GM12878 (cell line): ENCODE measurements at regions not wholly inside any gene's neighbourhood (a gene's known extent, or its start where the extent isn't known, plus 50 kb on each side); places are given as distances from the start of the nearest gene placed in this dataset.

Source experiments
- ATAC-seq: fragments of 200-7000 bp; cut with Tn5 transposase; 3 replicates; pipeline ENCODE4 v1.9.1; 2020; ENCODE audit warnings: mild to moderate bottlenecking, moderate library complexity
- BruUV-seq: library from RNA; stranded (reverse); fragments of 400-500 nt; replicated peaks from 2 replicates; lab custom pipeline; 2021; lab: Mats Ljungman, UMichigan
- CTCF ChIA-PET: fragments of 300-600 bp; sonication (Branson Sonifier 250); formaldehyde crosslinking; extraction: SDS; loops from one replicate; lab custom pipeline; 2021; ENCODE audit warnings: inconsistent platforms; lab: Yijun Ruan, JAX
- POLR2A ChIA-PET: fragments of 350-600 bp; formaldehyde crosslinking; extraction: SDS; loops from one replicate; lab custom pipeline; 2021; ENCODE audit warnings: inconsistent platforms; lab: Charles Lee
- RAD21 ChIA-PET: fragments of 300-600 bp; sonication (Branson Sonifier 250); formaldehyde crosslinking; loops from one replicate; lab custom pipeline; 2023; ENCODE audit warnings: antibody characterized with exemption; ENCODE audit not compliant: unreplicated experiment; lab: Charles Lee
- SMC1A ChIA-PET: fragments of 300-600 bp; sonication (Branson Sonifier 250); formaldehyde crosslinking; loops from one replicate; lab custom pipeline; 2023; ENCODE audit not compliant: unreplicated experiment, uncharacterized antibody; lab: Charles Lee
- DNase-seq: peaks from one replicate; pipeline ENCODE4 v3.0.0-alpha.2; 2011; ENCODE audit warnings: low read depth, low spot score
- FAIRE-seq: peaks from 3 replicates; lab custom pipeline; 2011; peaks lifted over from hg19 to GRCh38; lab: Jason Lieb, UNC
- H2AFZ ChIP-seq: 2 replicates; pipeline ENCODE4 v1.6.0; 2011; ENCODE audit warnings: low read depth, low read length, control low read depth; ENCODE audit not compliant: control insufficient read depth
- H3K27ac ChIP-seq: 2 replicates; pipeline ENCODE4 v1.5.1; 2011; ENCODE audit warnings: control low read depth; ENCODE audit not compliant: control insufficient read depth, insufficient read depth
- H3K27me3 ChIP-seq, 2 experiments: replicated peaks in 1 of 2; 2 replicates each; pipeline versions ENCODE4 v1.6.0 to v1.6.1; 2011; ENCODE audit warnings: low read length in 1 of 2; ENCODE audit not compliant: control insufficient read depth in 2 of 2, insufficient read depth in 2 of 2
- H3K36me3 ChIP-seq, 2 experiments: 2 replicates each; pipeline ENCODE4 v1.5.1; 2011; ENCODE audit warnings: low read length in 1 of 2; ENCODE audit not compliant: control insufficient read depth in 2 of 2, insufficient read depth in 2 of 2
- H3K4me1 ChIP-seq: 2 replicates; pipeline ENCODE4 v1.6.1; 2011; ENCODE audit warnings: mild to moderate bottlenecking, low read length, moderate library complexity, mixed read lengths; ENCODE audit not compliant: control insufficient read depth, insufficient read depth
- H3K4me2 ChIP-seq: 2 replicates; pipeline ENCODE4 v1.6.0; 2011; ENCODE audit warnings: control low read depth; ENCODE audit not compliant: control insufficient read depth, insufficient read depth
- H3K4me3 ChIP-seq: fragments of 200-600 bp; sonication (generic); 2 replicates; pipeline ENCODE4 v1.5.1; 2016
- H3K79me2 ChIP-seq: 2 replicates; pipeline ENCODE4 v1.6.0; 2011; ENCODE audit warnings: low read length; ENCODE audit not compliant: control insufficient read depth, insufficient read depth
- H3K9ac ChIP-seq: 2 replicates; pipeline ENCODE4 v1.8.0; 2011; ENCODE audit warnings: low read length, control low read depth, mixed read lengths; ENCODE audit not compliant: control insufficient read depth, insufficient read depth
- H3K9me3 ChIP-seq: replicated peaks from 3 replicates; pipeline ENCODE4 v1.5.1; 2011; ENCODE audit warnings: mild to moderate bottlenecking, low read length; ENCODE audit not compliant: control insufficient read depth, insufficient read depth
- H4K20me1 ChIP-seq: 2 replicates; pipeline ENCODE4 v1.6.0; 2011; ENCODE audit not compliant: control insufficient read depth, insufficient read depth
- BACH1 ChIP-seq: fragments of 450-650 bp; IDR thresholded peaks from 2 replicates; pipeline ENCODE4 v1.6.1; 2017; ENCODE audit warnings: mild to moderate bottlenecking, borderline replicate concordance
- DPF2 ChIP-seq: fragments of 450-650 bp; IDR thresholded peaks from 2 replicates; pipeline ENCODE4 v1.6.1; 2017; ENCODE audit warnings: mild to moderate bottlenecking
- HDGF ChIP-seq: fragments of 450-650 bp; IDR thresholded peaks from 2 replicates; pipeline ENCODE4 v1.6.1; 2016; ENCODE audit warnings: antibody characterized with exemption
- MAX ChIP-seq: IDR thresholded peaks from 2 replicates; pipeline ENCODE4 v1.6.1; 2012; ENCODE audit warnings: low read depth, low read length, improper control_type of control experiment
- POLR2AphosphoS5 ChIP-seq: IDR thresholded peaks from 2 replicates; pipeline ENCODE4 v1.6.1; 2011; ENCODE audit warnings: mild to moderate bottlenecking, low read length, inconsistent platforms
- RBBP5 ChIP-seq: fragments of 200-600 bp; sonication (generic); conservative IDR thresholded peaks from 2 replicates; pipeline ENCODE4 v1.6.1; 2016
- RELB ChIP-seq: fragments of 450-650 bp; IDR thresholded peaks from 2 replicates; pipeline ENCODE4 v1.6.1; 2017; ENCODE audit warnings: low read depth, mild to moderate bottlenecking, moderate library complexity
- SIX5 ChIP-seq: IDR thresholded peaks from 2 replicates; pipeline ENCODE4 v1.6.1; 2011; ENCODE audit warnings: mild to moderate bottlenecking, low read depth, low read length, moderate library complexity; ENCODE audit not compliant: severe bottlenecking
- SREBF2 ChIP-seq: IDR thresholded peaks from 2 replicates; pipeline ENCODE4 v1.6.1; 2012; ENCODE audit warnings: mild to moderate bottlenecking, low read length
- STAT3 ChIP-seq: IDR thresholded peaks from 2 replicates; pipeline ENCODE4 v1.6.1; 2011; ENCODE audit warnings: low read depth, low read length, improper control_type of control experiment
- WGBS: methylation state at CpG from one replicate; pipeline ENCODE4 v1.1.6; 2016; ENCODE audit warnings: low lambda C conversion rate; ENCODE audit not compliant: insufficient replicate concordance, insufficient coverage; ENCODE audit errors: missing lambda C conversion rate; 5-methylcytosine and 5-hydroxymethylcytosine counted together
- in situ Hi-C: fragments of 300-500 bp; cut with MboI; formaldehyde crosslinking; loops from 9 replicates; pipeline ENCODE4 v1.14.3; 2018; ENCODE audit warnings: mixed read lengths
- intact Hi-C: fragments of 100-400 bp; cut with micrococcal nuclease; formaldehyde crosslinking; loops from one replicate; pipeline ENCODE4 v1.14.2; 2022; ENCODE audit not compliant: unreplicated experiment
- TF ChIP-seq, protein P1 (sequence below): fragments of 450-650 bp; IDR thresholded peaks from 2 replicates; pipeline ENCODE4 v1.6.1; 2018; ENCODE audit warnings: borderline replicate concordance, mild to moderate bottlenecking; ENCODE audit not compliant: partially characterized antibody
- TF ChIP-seq, protein P2 (sequence below): fragments of 450-650 bp; IDR thresholded peaks from 2 replicates; pipeline ENCODE4 v1.6.1; 2014; ENCODE audit warnings: mild to moderate bottlenecking
- TF ChIP-seq, protein P3 (sequence below): IDR thresholded peaks from 2 replicates; pipeline ENCODE4 v1.6.1; 2012; ENCODE audit warnings: low read depth, low read length, improper control_type of control experiment

- no peak for FAIRE-seq
- in situ Hi-C loops (no loop called here), intact Hi-C loops (no loop called here)
- ChIA-PET CTCF (interaction anchor here (0.9 to 4.8 kb wide), 8 partner anchors 10 to 227 kb away, joined by 3 to 33 read pairs (median 4); no protein-coding TSS in a partner anchor), RAD21 (interaction anchor here (0.9 to 1.3 kb wide), 2 partner anchors 24 to 27 kb away, joined by 3 to 4 read pairs; no protein-coding TSS in a partner anchor), POLR2A (no interaction called here), SMC1A (interaction anchor here (0.9 to 3.7 kb wide), 4 partner anchors 11 to 147 kb away, joined by 3 to 25 read pairs (median 4); no protein-coding TSS in a partner anchor)
- Histone ChIP-seq H3K27ac (no peak overlapping the region), H3K27me3 (peaks cover 4% of the 10 kb centered on the region in 2 experiments; a peak in 2 of 4 replicates), H4K20me1 (no peaks in the 10 kb centered on the region), H3K4me1 (no peaks in the 10 kb centered on the region), H3K79me2 (no peaks in the 10 kb centered on the region), H2AFZ (no peak overlapping the region), H3K9me3 (no peaks in the 10 kb centered on the region), H3K4me3 (no peak overlapping the region), H3K36me3 (no peaks in the 10 kb centered on the region), H3K4me2 (no peak overlapping the region), H3K9ac (no peak overlapping the region)
- BruUV-seq, result no TSS peak
- WGBS, result 57% methylated on average over 22 of the region's 22 CpGs
- ATAC-seq, result no peak
- no peak for DNase-seq
- TF ChIP-seq STAT3 (no peak), MAX (no peak), POLR2AphosphoS5 (no peak), RBBP5 (no peak), HDGF (no peak), SREBF2 (no peak), RELB (no peak), SIX5 (no peak), BACH1 (no peak), DPF2 (no peak)
- TF ChIP-seq, protein P1, sequence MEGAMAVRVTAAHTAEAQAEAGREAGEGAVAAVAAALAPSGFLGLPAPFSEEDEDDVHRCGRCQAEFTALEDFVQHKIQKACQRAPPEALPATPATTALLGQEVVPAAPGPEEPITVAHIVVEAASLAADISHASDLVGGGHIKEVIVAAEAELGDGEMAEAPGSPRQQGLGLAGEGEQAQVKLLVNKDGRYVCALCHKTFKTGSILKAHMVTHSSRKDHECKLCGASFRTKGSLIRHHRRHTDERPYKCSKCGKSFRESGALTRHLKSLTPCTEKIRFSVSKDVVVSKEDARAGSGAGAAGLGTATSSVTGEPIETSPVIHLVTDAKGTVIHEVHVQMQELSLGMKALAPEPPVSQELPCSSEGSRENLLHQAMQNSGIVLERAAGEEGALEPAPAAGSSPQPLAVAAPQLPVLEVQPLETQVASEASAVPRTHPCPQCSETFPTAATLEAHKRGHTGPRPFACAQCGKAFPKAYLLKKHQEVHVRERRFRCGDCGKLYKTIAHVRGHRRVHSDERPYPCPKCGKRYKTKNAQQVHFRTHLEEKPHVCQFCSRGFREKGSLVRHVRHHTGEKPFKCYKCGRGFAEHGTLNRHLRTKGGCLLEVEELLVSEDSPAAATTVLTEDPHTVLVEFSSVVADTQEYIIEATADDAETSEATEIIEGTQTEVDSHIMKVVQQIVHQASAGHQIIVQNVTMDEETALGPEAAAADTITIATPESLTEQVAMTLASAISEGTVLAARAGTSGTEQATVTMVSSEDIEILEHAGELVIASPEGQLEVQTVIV, result no peak
- TF ChIP-seq, protein P2, sequence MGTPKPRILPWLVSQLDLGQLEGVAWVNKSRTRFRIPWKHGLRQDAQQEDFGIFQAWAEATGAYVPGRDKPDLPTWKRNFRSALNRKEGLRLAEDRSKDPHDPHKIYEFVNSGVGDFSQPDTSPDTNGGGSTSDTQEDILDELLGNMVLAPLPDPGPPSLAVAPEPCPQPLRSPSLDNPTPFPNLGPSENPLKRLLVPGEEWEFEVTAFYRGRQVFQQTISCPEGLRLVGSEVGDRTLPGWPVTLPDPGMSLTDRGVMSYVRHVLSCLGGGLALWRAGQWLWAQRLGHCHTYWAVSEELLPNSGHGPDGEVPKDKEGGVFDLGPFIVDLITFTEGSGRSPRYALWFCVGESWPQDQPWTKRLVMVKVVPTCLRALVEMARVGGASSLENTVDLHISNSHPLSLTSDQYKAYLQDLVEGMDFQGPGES, result no peak
- TF ChIP-seq, protein P3, sequence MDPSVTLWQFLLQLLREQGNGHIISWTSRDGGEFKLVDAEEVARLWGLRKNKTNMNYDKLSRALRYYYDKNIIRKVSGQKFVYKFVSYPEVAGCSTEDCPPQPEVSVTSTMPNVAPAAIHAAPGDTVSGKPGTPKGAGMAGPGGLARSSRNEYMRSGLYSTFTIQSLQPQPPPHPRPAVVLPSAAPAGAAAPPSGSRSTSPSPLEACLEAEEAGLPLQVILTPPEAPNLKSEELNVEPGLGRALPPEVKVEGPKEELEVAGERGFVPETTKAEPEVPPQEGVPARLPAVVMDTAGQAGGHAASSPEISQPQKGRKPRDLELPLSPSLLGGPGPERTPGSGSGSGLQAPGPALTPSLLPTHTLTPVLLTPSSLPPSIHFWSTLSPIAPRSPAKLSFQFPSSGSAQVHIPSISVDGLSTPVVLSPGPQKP, result no peak
Measured at GRCh38 chr6:41451515-41452163, 94.5 kb upstream of the FOXP4 start.
